Breast epithelium (tissue), 3 donors: ENCODE measurements at regions not wholly inside any gene's neighbourhood (a gene's known extent, or its start where the extent isn't known, plus 50 kb on each side); places are given as distances from the start of the nearest gene placed in this dataset.

ENCODE experiments used
- POLR2A ChIP-seq: fragments of 450-650 bp; IDR thresholded peaks from one replicate; pipeline ENCODE4 v1.6.1; 2016; ENCODE audit warnings: antibody characterized with exemption, mild to moderate bottlenecking, moderate library complexity
- POLR2AphosphoS5 ChIP-seq, 3 donors: sonication (generic); formaldehyde crosslinking; IDR thresholded peaks; one replicate each; pipeline ENCODE4 v1.6.1; 2017; ENCODE audit warnings: antibody characterized with exemption in 3 of 3
- TF ChIP-seq, protein P1 (sequence below), 3 donors: fragments of 450-650 bp; IDR thresholded peaks; one replicate each; pipeline ENCODE4 v1.5.1; 2016 to 2017; ENCODE audit warnings: antibody characterized with exemption in 3 of 3, mild to moderate bottlenecking in 3 of 3, moderate library complexity in 3 of 3

DNA sequence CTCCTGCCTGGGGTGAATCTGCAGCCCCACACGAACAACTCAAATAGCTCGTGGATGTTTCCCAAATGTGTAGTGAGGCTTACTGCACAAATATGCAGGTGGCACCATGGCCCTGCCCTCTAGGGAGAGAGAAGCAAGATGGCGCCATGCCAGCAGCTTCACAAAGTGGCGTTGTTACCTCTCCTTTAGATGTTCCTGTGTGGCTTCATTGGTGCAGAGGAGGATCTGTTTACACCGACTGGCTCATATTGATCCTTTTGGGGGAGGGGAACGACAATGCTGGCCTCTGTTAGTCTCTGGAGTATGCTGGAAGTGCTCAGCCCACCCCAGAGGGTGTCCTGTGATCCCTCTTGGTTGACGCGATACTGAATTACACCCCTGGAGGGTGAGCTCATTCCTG is 99.5 kb upstream of the GATA6 start:
- TF ChIP-seq, protein P1, sequence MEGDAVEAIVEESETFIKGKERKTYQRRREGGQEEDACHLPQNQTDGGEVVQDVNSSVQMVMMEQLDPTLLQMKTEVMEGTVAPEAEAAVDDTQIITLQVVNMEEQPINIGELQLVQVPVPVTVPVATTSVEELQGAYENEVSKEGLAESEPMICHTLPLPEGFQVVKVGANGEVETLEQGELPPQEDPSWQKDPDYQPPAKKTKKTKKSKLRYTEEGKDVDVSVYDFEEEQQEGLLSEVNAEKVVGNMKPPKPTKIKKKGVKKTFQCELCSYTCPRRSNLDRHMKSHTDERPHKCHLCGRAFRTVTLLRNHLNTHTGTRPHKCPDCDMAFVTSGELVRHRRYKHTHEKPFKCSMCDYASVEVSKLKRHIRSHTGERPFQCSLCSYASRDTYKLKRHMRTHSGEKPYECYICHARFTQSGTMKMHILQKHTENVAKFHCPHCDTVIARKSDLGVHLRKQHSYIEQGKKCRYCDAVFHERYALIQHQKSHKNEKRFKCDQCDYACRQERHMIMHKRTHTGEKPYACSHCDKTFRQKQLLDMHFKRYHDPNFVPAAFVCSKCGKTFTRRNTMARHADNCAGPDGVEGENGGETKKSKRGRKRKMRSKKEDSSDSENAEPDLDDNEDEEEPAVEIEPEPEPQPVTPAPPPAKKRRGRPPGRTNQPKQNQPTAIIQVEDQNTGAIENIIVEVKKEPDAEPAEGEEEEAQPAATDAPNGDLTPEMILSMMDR (IDR thresholded peaks at IDR 0.05), result no peak
- no peak for TF ChIP-seq POLR2A
- TF ChIP-seq POLR2AphosphoS5 (IDR thresholded peaks at IDR 0.05), result no peak
